Ishikawa (cell line): ENCODE measurements at regions not wholly inside any gene's neighbourhood (a gene's known extent, or its start where the extent isn't known, plus 50 kb on each side); places are given as distances from the start of the nearest gene placed in this dataset.

Source experiments
- CEBPB ChIP-seq: IDR thresholded peaks from 2 replicates; pipeline ENCODE4 v1.6.1; 2012
- CREB1 ChIP-seq: IDR thresholded peaks from 2 replicates; pipeline ENCODE4 v1.6.1; 2012; ENCODE audit warnings: low read depth
- EGR1 ChIP-seq: IDR thresholded peaks from 2 replicates; pipeline ENCODE4 v1.6.1; 2012
- EP300 ChIP-seq: IDR thresholded peaks from 2 replicates; pipeline ENCODE4 v1.6.1; 2012; ENCODE audit warnings: borderline replicate concordance
- FOXM1 ChIP-seq: IDR thresholded peaks from 2 replicates; pipeline ENCODE4 v1.6.1; 2012; ENCODE audit warnings: low read depth, borderline replicate concordance
- MAX ChIP-seq: IDR thresholded peaks from 2 replicates; pipeline ENCODE4 v1.6.1; 2012
- NFIC ChIP-seq: IDR thresholded peaks from 2 replicates; pipeline ENCODE4 v1.6.1; 2012
- RAD21 ChIP-seq: IDR thresholded peaks from 2 replicates; pipeline ENCODE4 v1.6.1; 2012; ENCODE audit warnings: low read depth
- TAF1 ChIP-seq: IDR thresholded peaks from 2 replicates; pipeline ENCODE4 v1.6.1; 2012; ENCODE audit warnings: low read depth, mild to moderate bottlenecking
- TCF12 ChIP-seq: IDR thresholded peaks from 2 replicates; pipeline ENCODE4 v1.6.1; 2012; ENCODE audit warnings: low read depth
- TEAD4 ChIP-seq: IDR thresholded peaks from 2 replicates; pipeline ENCODE4 v1.6.1; 2012
- USF1 ChIP-seq: IDR thresholded peaks from 2 replicates; pipeline ENCODE4 v1.6.1; 2012
- YY1 ChIP-seq: IDR thresholded peaks from 2 replicates; pipeline ENCODE4 v1.6.1; 2012; ENCODE audit warnings: low read depth
- ZBTB7A ChIP-seq: IDR thresholded peaks from 2 replicates; pipeline ENCODE4 v1.6.1; 2012; ENCODE audit warnings: low read depth
- TF ChIP-seq, protein P1 (sequence below): IDR thresholded peaks from 2 replicates; pipeline ENCODE4 v1.6.1; 2012; ENCODE audit warnings: low read depth, mild to moderate bottlenecking

- no peak for TF ChIP-seq FOXM1
- TF ChIP-seq USF1, result no peak
- TF ChIP-seq ZBTB7A, result no peak
- TF ChIP-seq RAD21, result no peak
- TF ChIP-seq, protein P1, sequence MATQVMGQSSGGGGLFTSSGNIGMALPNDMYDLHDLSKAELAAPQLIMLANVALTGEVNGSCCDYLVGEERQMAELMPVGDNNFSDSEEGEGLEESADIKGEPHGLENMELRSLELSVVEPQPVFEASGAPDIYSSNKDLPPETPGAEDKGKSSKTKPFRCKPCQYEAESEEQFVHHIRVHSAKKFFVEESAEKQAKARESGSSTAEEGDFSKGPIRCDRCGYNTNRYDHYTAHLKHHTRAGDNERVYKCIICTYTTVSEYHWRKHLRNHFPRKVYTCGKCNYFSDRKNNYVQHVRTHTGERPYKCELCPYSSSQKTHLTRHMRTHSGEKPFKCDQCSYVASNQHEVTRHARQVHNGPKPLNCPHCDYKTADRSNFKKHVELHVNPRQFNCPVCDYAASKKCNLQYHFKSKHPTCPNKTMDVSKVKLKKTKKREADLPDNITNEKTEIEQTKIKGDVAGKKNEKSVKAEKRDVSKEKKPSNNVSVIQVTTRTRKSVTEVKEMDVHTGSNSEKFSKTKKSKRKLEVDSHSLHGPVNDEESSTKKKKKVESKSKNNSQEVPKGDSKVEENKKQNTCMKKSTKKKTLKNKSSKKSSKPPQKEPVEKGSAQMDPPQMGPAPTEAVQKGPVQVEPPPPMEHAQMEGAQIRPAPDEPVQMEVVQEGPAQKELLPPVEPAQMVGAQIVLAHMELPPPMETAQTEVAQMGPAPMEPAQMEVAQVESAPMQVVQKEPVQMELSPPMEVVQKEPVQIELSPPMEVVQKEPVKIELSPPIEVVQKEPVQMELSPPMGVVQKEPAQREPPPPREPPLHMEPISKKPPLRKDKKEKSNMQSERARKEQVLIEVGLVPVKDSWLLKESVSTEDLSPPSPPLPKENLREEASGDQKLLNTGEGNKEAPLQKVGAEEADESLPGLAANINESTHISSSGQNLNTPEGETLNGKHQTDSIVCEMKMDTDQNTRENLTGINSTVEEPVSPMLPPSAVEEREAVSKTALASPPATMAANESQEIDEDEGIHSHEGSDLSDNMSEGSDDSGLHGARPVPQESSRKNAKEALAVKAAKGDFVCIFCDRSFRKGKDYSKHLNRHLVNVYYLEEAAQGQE, result no peak
- no peak for TF ChIP-seq CEBPB
- no peak for TF ChIP-seq CREB1
- no peak for TF ChIP-seq YY1
- TF ChIP-seq MAX, result no peak
- TF ChIP-seq TCF12, result no peak
- no peak for TF ChIP-seq NFIC
- no peak for TF ChIP-seq TEAD4
- TF ChIP-seq EP300, result no peak
- no peak for TF ChIP-seq TAF1
- no peak for TF ChIP-seq EGR1
Observed at GRCh38 chr2:221044781-221045180, 527.3 kb downstream of the EPHA4 start.

GRCh38 chr2:221050020-221050795 is 521.9 kb downstream of the EPHA4 start:
- TF ChIP-seq YY1, result no peak
- TF ChIP-seq EP300, result no peak
- TF ChIP-seq USF1, result no peak
- no peak for TF ChIP-seq RAD21
- no peak for TF ChIP-seq TAF1
- no peak for TF ChIP-seq ZBTB7A
- no peak for TF ChIP-seq MAX
- TF ChIP-seq NFIC, result no peak
- no peak for TF ChIP-seq CEBPB
- no peak for TF ChIP-seq TEAD4
- no peak for TF ChIP-seq CREB1
- TF ChIP-seq EGR1, result no peak
- TF ChIP-seq, protein P1, result no peak
- TF ChIP-seq TCF12, result no peak
- no peak for TF ChIP-seq FOXM1

DNA sequence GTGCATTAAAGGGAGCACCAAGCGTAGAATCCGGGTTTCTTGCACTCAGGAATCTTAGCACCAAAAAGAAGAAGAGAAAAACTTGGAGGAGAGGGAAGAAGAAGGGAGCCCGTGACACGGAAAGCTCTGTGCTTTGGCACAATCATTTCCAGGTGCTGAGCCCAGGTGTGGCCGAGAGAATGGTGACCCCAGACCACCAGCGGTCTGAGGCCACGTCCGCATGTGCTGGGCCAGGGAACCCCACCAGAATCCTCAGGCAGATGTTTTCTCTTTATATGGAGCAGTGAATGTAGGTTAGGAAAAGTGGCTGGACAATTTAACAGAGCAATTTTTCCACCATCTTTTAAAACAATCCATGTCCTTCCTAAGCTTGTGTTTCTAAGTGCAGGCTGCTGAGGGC is 520.9 kb downstream of the EPHA4 start:
- no peak for TF ChIP-seq CREB1

GRCh38 chr2:221060376-221060775 is 511.7 kb downstream of the EPHA4 start:
- TF ChIP-seq TEAD4 (no peak), FOXM1 (no peak), USF1 (no peak), EP300 (no peak), RAD21 (no peak), NFIC (no peak), CEBPB (no peak), ZBTB7A (no peak), YY1 (no peak), EGR1 (no peak), TAF1 (no peak), CREB1 (no peak), MAX (no peak), TCF12 (no peak)
- TF ChIP-seq, protein P1, result no peak
